Brain microvascular endothelial cell (primary cell): ENCODE measurements at regions not wholly inside any gene's neighbourhood (a gene's known extent, or its start where the extent isn't known, plus 50 kb on each side); places are given as distances from the start of the nearest gene placed in this dataset.

Experiments used
- DNase-seq: peaks from one replicate; pipeline ENCODE4 v3.0.0-alpha.2; 2020
- H3K27ac ChIP-seq: fragments of 250-450 bp; sonication (Bioruptor Pico); 2 replicates; pipeline ENCODE4 v1.5.1; 2020; ENCODE audit warnings: mild to moderate bottlenecking, moderate library complexity
- H3K27me3 ChIP-seq: fragments of 250-450 bp; sonication (Bioruptor Pico); replicated peaks from 2 replicates; pipeline ENCODE4 v1.5.1; 2020; ENCODE audit warnings: mild to moderate bottlenecking
- H3K36me3 ChIP-seq: fragments of 250-450 bp; sonication (Bioruptor Pico); replicated peaks from 2 replicates; pipeline ENCODE4 v1.5.1; 2020; ENCODE audit warnings: mild to moderate bottlenecking
- H3K4me3 ChIP-seq: 2 replicates; pipeline ENCODE4 v1.5.1; 2011; ENCODE audit warnings: low read depth, mild to moderate bottlenecking, control low read depth, low read length, moderate library complexity
- in situ Hi-C: cut with HindIII; loops from 2 replicates; pipeline ENCODE4 v1.10.0; 2017; ENCODE audit warnings: low sequenced_read_pairs, low pct_ligation_motif_present
- TF ChIP-seq, protein P1 (sequence below): IDR thresholded peaks from 2 replicates; pipeline ENCODE4 v1.5.1; 2011; ENCODE audit warnings: low read depth, mild to moderate bottlenecking, moderate library complexity, low read length, control low read depth, inconsistent platforms; ENCODE audit errors: missing control alignments

DNA sequence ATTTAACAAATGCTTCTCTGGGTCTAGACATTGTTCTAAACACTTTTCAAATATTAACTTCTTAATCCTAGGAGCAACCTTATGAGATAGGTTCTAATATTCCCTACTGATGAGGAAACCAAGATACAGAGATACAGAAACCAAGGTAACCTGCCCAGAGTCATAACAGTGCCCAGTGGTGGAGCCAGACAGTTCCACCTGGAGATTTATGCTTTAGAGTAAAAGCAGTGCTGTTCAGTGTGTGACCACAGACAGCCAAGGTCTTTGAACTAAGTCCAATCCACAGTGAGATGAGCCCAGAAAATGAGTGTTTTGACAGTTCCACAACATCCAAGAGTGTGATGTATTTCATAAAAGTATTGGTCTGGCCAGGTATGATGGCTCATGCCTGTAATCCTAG is 105.2 kb upstream of the UMPS start:
- in situ Hi-C loops, result no loop called here
- Histone ChIP-seq H3K27ac (no peak overlapping the region), H3K4me3 (no peak overlapping the region), H3K27me3 (no peaks in the 10 kb centered on the region), H3K36me3 (no peaks in the 10 kb centered on the region)
- TF ChIP-seq, protein P1, sequence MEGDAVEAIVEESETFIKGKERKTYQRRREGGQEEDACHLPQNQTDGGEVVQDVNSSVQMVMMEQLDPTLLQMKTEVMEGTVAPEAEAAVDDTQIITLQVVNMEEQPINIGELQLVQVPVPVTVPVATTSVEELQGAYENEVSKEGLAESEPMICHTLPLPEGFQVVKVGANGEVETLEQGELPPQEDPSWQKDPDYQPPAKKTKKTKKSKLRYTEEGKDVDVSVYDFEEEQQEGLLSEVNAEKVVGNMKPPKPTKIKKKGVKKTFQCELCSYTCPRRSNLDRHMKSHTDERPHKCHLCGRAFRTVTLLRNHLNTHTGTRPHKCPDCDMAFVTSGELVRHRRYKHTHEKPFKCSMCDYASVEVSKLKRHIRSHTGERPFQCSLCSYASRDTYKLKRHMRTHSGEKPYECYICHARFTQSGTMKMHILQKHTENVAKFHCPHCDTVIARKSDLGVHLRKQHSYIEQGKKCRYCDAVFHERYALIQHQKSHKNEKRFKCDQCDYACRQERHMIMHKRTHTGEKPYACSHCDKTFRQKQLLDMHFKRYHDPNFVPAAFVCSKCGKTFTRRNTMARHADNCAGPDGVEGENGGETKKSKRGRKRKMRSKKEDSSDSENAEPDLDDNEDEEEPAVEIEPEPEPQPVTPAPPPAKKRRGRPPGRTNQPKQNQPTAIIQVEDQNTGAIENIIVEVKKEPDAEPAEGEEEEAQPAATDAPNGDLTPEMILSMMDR, result no peak
- no peak for DNase-seq

DNA sequence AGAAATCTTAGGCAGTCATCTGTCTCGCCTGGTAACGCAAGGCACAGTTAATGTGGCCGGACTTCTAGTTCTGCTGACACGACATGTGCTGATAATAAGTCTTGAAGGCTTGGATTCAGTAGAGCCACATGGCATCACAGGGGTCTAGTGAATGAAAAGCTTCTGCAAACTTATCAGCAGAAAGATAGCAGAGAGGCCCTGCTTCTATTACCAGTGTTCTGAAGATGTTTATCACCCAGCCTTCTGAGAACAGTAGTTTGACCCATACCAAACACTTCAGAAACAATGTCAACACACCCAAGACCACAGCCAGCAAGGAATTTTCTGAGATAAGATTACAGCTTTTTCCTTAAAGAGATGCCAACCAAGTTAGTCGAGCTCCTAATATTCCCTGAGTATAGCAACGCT is 102.7 kb upstream of the UMPS start:
- Histone ChIP-seq H3K36me3 (no peaks in the 10 kb centered on the region), H3K27me3 (no peaks in the 10 kb centered on the region), H3K4me3 (no peak overlapping the region), H3K27ac (no peak overlapping the region)
- TF ChIP-seq, protein P1, result no peak
- DNase-seq, result peak; percentile 56
- in situ Hi-C loops, result no loop called here

DNA sequence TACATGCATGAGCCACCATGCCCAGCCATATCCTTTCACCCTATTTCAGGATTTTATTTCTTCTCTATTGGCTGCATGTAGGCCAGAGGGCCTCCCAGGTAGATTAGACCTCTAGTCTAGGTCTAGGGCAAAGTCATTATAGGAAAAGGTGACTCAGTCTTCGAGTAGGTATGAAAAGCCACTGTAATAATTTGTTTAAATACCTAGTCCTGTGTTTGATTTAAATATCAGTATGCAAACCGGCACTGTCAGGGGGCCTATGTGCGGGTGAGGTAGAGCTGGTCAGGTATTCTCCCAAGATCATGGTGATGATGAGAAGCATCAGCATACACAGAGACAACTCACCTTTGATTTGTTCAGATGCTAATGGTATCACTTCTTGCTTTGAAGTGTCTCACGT is 101.4 kb upstream of the UMPS start:
- TF ChIP-seq, protein P1, result no peak
- H3K4me3 ChIP-seq, result no peak overlapping the region
- in situ Hi-C loops, result no loop called here
- no peaks in the 10 kb centered on the region for H3K36me3 ChIP-seq
- no peak overlapping the region for H3K27ac ChIP-seq
- no peak for DNase-seq
- H3K27me3 ChIP-seq, result no peaks in the 10 kb centered on the region

DNA sequence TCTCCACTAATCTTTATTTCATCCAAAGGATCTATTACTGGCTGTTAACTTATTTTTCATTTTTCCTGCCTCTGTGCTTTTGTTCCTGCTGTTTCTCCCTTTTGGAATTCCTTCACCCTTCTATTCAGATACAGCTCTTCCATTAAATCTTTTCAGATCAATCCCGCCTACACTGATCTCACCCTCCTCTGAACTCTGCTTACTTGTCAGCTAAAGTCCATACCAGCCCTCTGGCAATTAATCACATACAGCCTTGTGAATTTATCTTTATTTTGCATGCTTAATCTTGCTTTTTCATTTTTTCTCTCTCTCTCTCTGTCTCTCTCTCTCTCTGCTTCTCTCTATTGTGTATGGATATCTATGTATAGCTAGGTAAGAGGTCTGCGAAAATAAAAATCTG is 100.8 kb upstream of the UMPS start:
- TF ChIP-seq, protein P1, result no peak
- in situ Hi-C loops, result no loop called here

DNA sequence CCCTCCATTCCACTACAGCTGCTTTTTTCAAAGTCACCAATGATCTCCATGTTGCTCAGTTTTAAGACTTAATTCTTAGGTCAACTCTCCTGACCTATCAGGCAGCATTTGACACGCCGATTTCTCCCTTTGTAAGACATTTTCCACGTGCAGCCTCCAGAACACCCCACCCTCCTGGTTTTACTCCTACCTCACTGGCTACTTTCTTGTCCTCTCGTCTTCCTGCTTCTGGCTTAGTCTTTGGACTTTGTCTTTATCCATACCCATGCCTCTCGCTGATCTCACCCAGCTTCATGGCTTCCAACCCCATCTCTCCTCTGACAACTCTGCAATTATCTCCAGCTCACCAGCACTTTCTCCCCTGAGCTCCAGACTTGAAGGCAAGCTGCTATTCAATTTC is 99.3 kb upstream of the UMPS start:
- H3K4me3 ChIP-seq, result no peak overlapping the region
- in situ Hi-C loops, result no loop called here
- no peaks in the 10 kb centered on the region for H3K36me3 ChIP-seq
- no peak for DNase-seq
- TF ChIP-seq, protein P1, result no peak
- H3K27ac ChIP-seq, result no peak overlapping the region
- no peaks in the 10 kb centered on the region for H3K27me3 ChIP-seq

More for the DNA sequence above, 100.8 kb upstream of the UMPS start:
- no peak overlapping the region for H3K4me3 ChIP-seq
- no peaks in the 10 kb centered on the region for H3K27me3 ChIP-seq
- DNase-seq, result no peak
- no peak overlapping the region for H3K27ac ChIP-seq
- H3K36me3 ChIP-seq, result no peaks in the 10 kb centered on the region

DNA sequence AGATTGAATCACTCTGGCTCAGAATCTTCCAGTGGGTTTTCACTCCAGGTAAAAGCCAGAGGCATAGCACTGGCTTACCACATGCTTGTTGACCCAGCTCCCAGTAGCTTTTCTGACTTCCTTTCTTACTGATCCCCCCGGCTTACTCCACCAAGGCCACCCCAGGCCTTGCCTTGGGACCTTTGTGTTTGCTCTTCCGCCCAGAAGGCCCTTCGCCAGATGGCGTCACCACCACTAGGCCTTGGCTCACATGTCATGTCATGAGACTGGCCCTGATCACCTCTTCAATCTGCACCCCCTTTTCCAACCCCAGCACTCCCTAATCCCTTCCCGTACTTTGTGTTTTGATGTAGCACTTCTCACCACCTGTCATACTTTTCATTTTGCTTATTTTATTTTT is 98.5 kb upstream of the UMPS start:
- DNase-seq, result no peak
- in situ Hi-C loops, result no loop called here
- H3K4me3 ChIP-seq, result no peak overlapping the region
- H3K27me3 ChIP-seq, result no peaks in the 10 kb centered on the region
- no peaks in the 10 kb centered on the region for H3K36me3 ChIP-seq
- no peak overlapping the region for H3K27ac ChIP-seq
- TF ChIP-seq, protein P1, result no peak
